NCI-H1694 (cell line): ENCODE measurements at regions not wholly inside any gene's neighbourhood (a gene's known extent, or its start where the extent isn't known, plus 50 kb on each side); places are given as distances from the start of the nearest gene placed in this dataset.
"Not testable (repeated sequence)": the region's sequence is repeated elsewhere in the genome, so short reads cannot be mapped to it uniquely, and the experiment has no call there.

Experiments used
- DNase-seq: peaks from one replicate; lab custom pipeline; 2025; lab: John Stamatoyannopoulos, UW

GRCh38 chr2:12543076-12543977, 173.4 kb upstream of the TRIB2 start:
- no peak for DNase-seq

- DNase-seq = no peak
These were observed 172.7 kb upstream of the TRIB2 start for GRCh38 chr2:12543978-12544558.

GRCh38 chr2:12547566-12548170, 169.1 kb upstream of the TRIB2 start:
- no peak for DNase-seq

GRCh38 chr2:12548906-12549305, 167.8 kb upstream of the TRIB2 start:
- no peak for DNase-seq

- no peak for DNase-seq
These were observed 167.1 kb upstream of the TRIB2 start for GRCh38 chr2:12549641-12550040.

- no peak for DNase-seq
These were observed 164.6 kb upstream of the TRIB2 start for GRCh38 chr2:12552092-12552491.

GRCh38 chr2:12554224-12555011, 162.3 kb upstream of the TRIB2 start:
- DNase-seq = no peak

GRCh38 chr2:12555012-12555645, 161.6 kb upstream of the TRIB2 start:
- DNase-seq = no peak

GRCh38 chr2:12556762-12557161, 160.0 kb upstream of the TRIB2 start:
- DNase-seq = no peak

GRCh38 chr2:12557688-12558087, 159.0 kb upstream of the TRIB2 start:
- no peak for DNase-seq

GRCh38 chr2:12558519-12558918, 158.2 kb upstream of the TRIB2 start:
- no peak for DNase-seq

- no peak for DNase-seq
These were observed 156.1 kb upstream of the TRIB2 start for GRCh38 chr2:12560618-12561017.

GRCh38 chr2:12567411-12567810, 149.3 kb upstream of the TRIB2 start:
- DNase-seq = no peak

GRCh38 chr2:12569510-12569909, 147.2 kb upstream of the TRIB2 start:
- not testable (repeated sequence) for DNase-seq

- DNase-seq = not testable (repeated sequence)
These were observed 146.8 kb upstream of the TRIB2 start for GRCh38 chr2:12569929-12570328.

GRCh38 chr2:12577091-12577490, 139.6 kb upstream of the TRIB2 start:
- DNase-seq = no peak

- no peak for DNase-seq
These were observed 139.0 kb upstream of the TRIB2 start for GRCh38 chr2:12577567-12578253.

- DNase-seq = no peak
These were observed 137.7 kb upstream of the TRIB2 start for GRCh38 chr2:12579018-12579417.

GRCh38 chr2:12584338-12584737, 132.4 kb upstream of the TRIB2 start:
- DNase-seq = no peak

- no peak for DNase-seq
These were observed 131.0 kb upstream of the TRIB2 start for GRCh38 chr2:12585784-12586183.

- DNase-seq = no peak
These were observed 129.5 kb upstream of the TRIB2 start for GRCh38 chr2:12587228-12587627.
